IMR-90 (cell line): ENCODE measurements at regions not wholly inside any gene's neighbourhood (a gene's known extent, or its start where the extent isn't known, plus 50 kb on each side); places are given as distances from the start of the nearest gene placed in this dataset.

Experiments used
- ATAC-seq: fragments of 200-7000 bp; cut with Tn5 transposase; 2 replicates; pipeline ENCODE4 v1.9.1; 2020; ENCODE audit warnings: low read depth, mild to moderate bottlenecking, moderate library complexity
- BruUV-seq: library from RNA; stranded (reverse); fragments of 400-500 nt; replicated peaks from 2 replicates; lab custom pipeline; 2021; lab: Mats Ljungman, UMichigan
- CTCF ChIA-PET: fragments of 300-600 bp; formaldehyde crosslinking; extraction: SDS; loops from one replicate; lab custom pipeline; 2021; ENCODE audit warnings: antibody characterized with exemption; lab: Yijun Ruan, JAX
- POLR2A ChIA-PET: fragments of 300-600 bp; sonication (Branson Sonifier 250); formaldehyde crosslinking; loops from one replicate; lab custom pipeline; 2022; ENCODE audit warnings: antibody characterized with exemption; ENCODE audit not compliant: unreplicated experiment; lab: Charles Lee
- DNase-seq: peaks from one replicate; pipeline ENCODE4 v3.0.0; 2013
- H2AFZ ChIP-seq: replicated peaks from 2 replicates; pipeline ENCODE3; 2013; ENCODE audit warnings: low read length, mild to moderate bottlenecking; ENCODE audit not compliant: poor library complexity
- H2AK5ac ChIP-seq: 2 replicates; pipeline ENCODE4 v1.6.1; 2013; ENCODE audit warnings: low read depth, low read length, inconsistent platforms
- H2AK9ac ChIP-seq: replicated peaks from 2 replicates; pipeline ENCODE3; 2013; ENCODE audit warnings: mild to moderate bottlenecking, low read depth, low read length, moderate library complexity; ENCODE audit not compliant: poor library complexity
- H2BK120ac ChIP-seq: 2 replicates; pipeline ENCODE4 v1.6.1; 2013; ENCODE audit warnings: low read depth, low read length, inconsistent platforms
- H2BK15ac ChIP-seq: 3 replicates; pipeline ENCODE4 v1.6.1; 2013; ENCODE audit warnings: low read depth, low read length, inconsistent platforms
- H2BK20ac ChIP-seq: 2 replicates; pipeline ENCODE4 v1.6.1; 2013; ENCODE audit warnings: low read depth, mild to moderate bottlenecking, inconsistent platforms, low read length, moderate library complexity
- H2BK5ac ChIP-seq: 2 replicates; pipeline ENCODE4 v1.6.1; 2013; ENCODE audit warnings: mild to moderate bottlenecking, low read depth, low read length, inconsistent platforms; ENCODE audit not compliant: poor library complexity, severe bottlenecking
- H3K14ac ChIP-seq: replicated peaks from 2 replicates; pipeline ENCODE4 v1.6.1; 2013; ENCODE audit warnings: low read depth, low read length, inconsistent platforms
- H3K18ac ChIP-seq: 2 replicates; pipeline ENCODE4 v1.6.1; 2013; ENCODE audit warnings: low read depth, low read length, control low read depth
- H3K23ac ChIP-seq: 2 replicates; pipeline ENCODE4 v1.6.1; 2013; ENCODE audit warnings: low read depth, low read length, inconsistent platforms
- H3K27ac ChIP-seq: 2 replicates; pipeline ENCODE4 v1.5.1; 2013; ENCODE audit warnings: mild to moderate bottlenecking, control low read depth, low read length; ENCODE audit not compliant: insufficient read depth
- H3K27me3 ChIP-seq: 2 replicates; pipeline ENCODE4 v1.6.1; 2013; ENCODE audit warnings: low read length; ENCODE audit not compliant: control insufficient read depth, insufficient read depth
- H3K36me3 ChIP-seq: 2 replicates; pipeline ENCODE4 v1.6.1; 2013; ENCODE audit warnings: low read length, mixed read lengths; ENCODE audit not compliant: control insufficient read depth, insufficient read depth
- H3K4ac ChIP-seq: 2 replicates; pipeline ENCODE4 v1.6.1; 2013; ENCODE audit warnings: low read depth, low read length, inconsistent platforms
- H3K4me1 ChIP-seq: 2 replicates; pipeline ENCODE4 v1.6.1; 2013; ENCODE audit warnings: low read length, mixed read lengths; ENCODE audit not compliant: control insufficient read depth, insufficient read depth
- H3K4me2 ChIP-seq: 2 replicates; pipeline ENCODE4 v1.6.1; 2013; ENCODE audit warnings: low read depth, mild to moderate bottlenecking, control low read depth, low read length, moderate library complexity
- H3K4me3 ChIP-seq: 2 replicates; pipeline ENCODE4 v1.5.1; 2013; ENCODE audit warnings: low read depth, mild to moderate bottlenecking, control low read depth, low read length, moderate library complexity; ENCODE audit not compliant: insufficient read depth
- H3K56ac ChIP-seq: 2 replicates; pipeline ENCODE4 v1.6.1; 2013; ENCODE audit warnings: low read length, inconsistent platforms; ENCODE audit not compliant: insufficient read depth; ENCODE audit errors: extremely low read depth
- H3K79me1 ChIP-seq, 2 experiments: 2 replicates each; pipeline ENCODE4 v1.6.1; 2013; ENCODE audit warnings: low read length in 2 of 2, inconsistent platforms in 1 of 2, low read depth in 1 of 2
- H3K9ac ChIP-seq: 2 replicates; pipeline ENCODE4 v1.6.1; 2013; ENCODE audit warnings: low read depth, low read length, control low read depth
- H3K9me1 ChIP-seq: 2 replicates; pipeline ENCODE4 v1.6.1; 2013; ENCODE audit warnings: low read length, inconsistent platforms; ENCODE audit not compliant: insufficient read depth
- H3K9me3 ChIP-seq: 2 replicates; pipeline ENCODE4 v1.6.1; 2013; ENCODE audit warnings: low read length; ENCODE audit not compliant: control insufficient read depth, insufficient read depth
- H4K20me1 ChIP-seq: 2 replicates; pipeline ENCODE4 v1.6.1; 2013; ENCODE audit warnings: low read length, inconsistent platforms; ENCODE audit not compliant: insufficient read depth
- H4K5ac ChIP-seq: 2 replicates; pipeline ENCODE4 v1.6.1; 2013; ENCODE audit warnings: mild to moderate bottlenecking, low read depth, low read length, control low read depth
- H4K8ac ChIP-seq, 2 experiments: 2 replicates each; pipeline ENCODE4 v1.6.1; 2013; ENCODE audit warnings: low read depth in 2 of 2, low read length in 2 of 2, control low read depth in 1 of 2, inconsistent platforms in 1 of 2
- H4K91ac ChIP-seq: 2 replicates; pipeline ENCODE4 v1.6.1; 2013; ENCODE audit warnings: low read depth, low read length, inconsistent platforms; ENCODE audit not compliant: insufficient read depth
- BHLHE40 ChIP-seq: fragments of 150-350 bp; IDR thresholded peaks from 2 replicates; pipeline ENCODE4 v1.6.1; 2016; ENCODE audit warnings: mild to moderate bottlenecking, low read depth, low read length
- CEBPB ChIP-seq: IDR thresholded peaks from 2 replicates; pipeline ENCODE4 v1.6.1; 2012; ENCODE audit warnings: low read depth, low read length, improper control_type of control experiment
- CHD1 ChIP-seq: IDR thresholded peaks from 2 replicates; pipeline ENCODE4 v1.6.1; 2012; ENCODE audit warnings: low read depth, low read length, improper control_type of control experiment
- FOS ChIP-seq: fragments of 150-350 bp; IDR thresholded peaks from 2 replicates; pipeline ENCODE4 v1.6.1; 2016; ENCODE audit warnings: low read depth, low read length
- MAFK ChIP-seq: IDR thresholded peaks from 2 replicates; pipeline ENCODE4 v1.6.1; 2012; ENCODE audit warnings: low read depth, low read length, improper control_type of control experiment
- MXI1 ChIP-seq: IDR thresholded peaks from 2 replicates; pipeline ENCODE4 v1.6.1; 2012; ENCODE audit warnings: low read depth, mild to moderate bottlenecking, low read length, moderate library complexity, borderline replicate concordance
- NFE2L2 ChIP-seq: fragments of 150-350 bp; IDR thresholded peaks from 2 replicates; pipeline ENCODE4 v1.6.1; 2016; ENCODE audit warnings: low read depth, mild to moderate bottlenecking, low read length
- POLR2A ChIP-seq: IDR thresholded peaks from 2 replicates; pipeline ENCODE4 v1.6.1; 2012; ENCODE audit warnings: mild to moderate bottlenecking, low read depth, low read length
- RCOR1 ChIP-seq: IDR thresholded peaks from 2 replicates; pipeline ENCODE4 v1.6.1; 2012; ENCODE audit warnings: mild to moderate bottlenecking, low read length, improper control_type of control experiment; ENCODE audit not compliant: insufficient replicate concordance
- RFX5 ChIP-seq: IDR thresholded peaks from 2 replicates; pipeline ENCODE4 v1.8.0; 2012; ENCODE audit warnings: low read depth, mild to moderate bottlenecking, low read length, moderate library complexity
- SMC3 ChIP-seq: fragments of 150-350 bp; IDR thresholded peaks from 2 replicates; pipeline ENCODE4 v1.6.1; 2016; ENCODE audit warnings: low read depth, mild to moderate bottlenecking, antibody characterized with exemption, low read length, moderate library complexity
- WGBS, 2 experiments: methylation state at CpG; one replicate each; pipeline versions ENCODE4 v1.1.5 to v1.1.7; 2013; ENCODE audit warnings: missing lambda C conversion rate in 2 of 2; ENCODE audit not compliant: insufficient read length in 1 of 2; ENCODE audit errors: extremely low coverage in 2 of 2; 5-methylcytosine and 5-hydroxymethylcytosine counted together
- dilution Hi-C: fragments of 300-500 bp; cut with HindIII; formaldehyde crosslinking; loops from one replicate; pipeline ENCODE4 v1.14.3; 2018; ENCODE audit warnings: low sequenced_read_pairs; ENCODE audit not compliant: unreplicated experiment
- in situ Hi-C: fragments of 300-500 bp; cut with MboI; formaldehyde crosslinking; loops from 3 replicates; pipeline ENCODE4 v1.14.3; 2019; ENCODE audit warnings: low sequenced_read_pairs, inconsistent platforms, mixed read lengths
- intact Hi-C: fragments of 100-400 bp; cut with micrococcal nuclease; formaldehyde crosslinking; loops from 2 replicates; pipeline ENCODE4 v1.10.0; 2022
- TF ChIP-seq, protein P1 (sequence below): fragments of 150-350 bp; IDR thresholded peaks from 2 replicates; pipeline ENCODE4 v1.6.1; 2017; ENCODE audit warnings: mild to moderate bottlenecking, antibody characterized with exemption, low read length, low read depth
- TF ChIP-seq, protein P2 (sequence below): conservative IDR thresholded peaks from 2 replicates; pipeline ENCODE4 v1.5.1; 2012; ENCODE audit warnings: mild to moderate bottlenecking, low read depth, low read length, improper control_type of control experiment

DNA sequence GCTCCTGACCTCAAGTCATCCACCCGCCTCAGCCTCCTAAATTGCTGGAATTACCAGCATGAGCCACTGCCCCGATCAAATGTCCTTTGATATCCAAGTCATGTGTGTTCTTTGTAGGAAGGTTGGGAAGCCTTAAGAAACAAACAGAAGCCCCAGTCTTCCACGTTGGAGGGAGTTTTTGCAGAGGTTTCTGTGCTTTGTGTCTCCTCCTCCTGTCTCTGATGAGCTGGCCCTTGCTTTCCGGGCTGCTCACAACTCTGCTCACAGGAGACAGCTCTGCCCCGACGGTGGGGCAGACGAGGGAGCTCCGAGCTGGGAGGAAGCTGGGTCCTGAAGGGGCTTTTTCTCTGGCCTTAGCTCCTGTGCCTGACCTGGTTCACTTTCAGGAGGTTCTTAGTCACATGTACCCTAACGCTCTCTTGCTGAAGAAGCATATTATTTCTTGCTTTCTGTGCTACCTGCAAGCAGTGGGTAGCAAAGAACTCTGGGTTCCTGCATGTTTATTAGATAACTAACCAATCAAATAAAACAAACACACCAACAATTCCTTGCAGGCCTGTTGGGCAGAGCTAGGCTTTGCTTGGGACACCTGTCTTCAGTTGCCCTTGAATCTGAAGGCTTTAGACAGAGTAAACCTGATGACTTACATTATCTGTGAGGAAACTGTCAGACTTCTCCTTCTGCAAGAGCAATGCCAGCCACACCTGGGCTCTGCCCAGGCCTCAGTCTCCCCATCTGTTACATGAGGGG lies 52.6 kb upstream of the SMAD6 start:
- Histone ChIP-seq H2BK20ac (no peak overlapping the region), H2BK15ac (no peak overlapping the region), H4K5ac (no peak overlapping the region), H3K9ac (no peak overlapping the region), H4K8ac (no peak overlapping the region), H3K4me3 (no peak overlapping the region), H3K9me3 (no peaks in the 10 kb centered on the region), H4K91ac (no peak overlapping the region), H3K4me1 (peaks cover 10% of the 10 kb centered on the region), H3K23ac (no peak overlapping the region), H3K18ac (no peak overlapping the region), H4K20me1 (no peaks in the 10 kb centered on the region), H3K36me3 (no peaks in the 10 kb centered on the region), H3K4ac (no peak overlapping the region), H3K9me1 (no peaks in the 10 kb centered on the region; the same call in 1 of the 2 replicates), H3K79me1 (no peaks in the 10 kb centered on the region; a peak in 1 of 4 replicates), H2AFZ (peak overlapping the region; percentile 48), H3K27ac (no peak overlapping the region), H3K27me3 (peaks cover 7% of the 10 kb centered on the region; the same call in 1 of the 2 replicates), H2AK9ac (no peak overlapping the region), H3K4me2 (no peak overlapping the region), H3K56ac (no peak overlapping the region), H3K14ac (no peak overlapping the region), H2AK5ac (no peak overlapping the region), H2BK5ac (no peak overlapping the region), H2BK120ac (no peak overlapping the region)
- ATAC-seq (no peak), DNase-seq (no peak)
- dilution Hi-C loops, result no loop called here
- in situ Hi-C loops, result no loop called here
- intact Hi-C loops, result no loop called here
- ChIA-PET CTCF (no interaction called here), POLR2A (no interaction called here)
- WGBS, 2 experiments, result 44% methylated on average over 5 of the region's 9 CpGs; no CpG with 5 or more reads in 1 of the 2 experiments
- TF ChIP-seq, protein P1, sequence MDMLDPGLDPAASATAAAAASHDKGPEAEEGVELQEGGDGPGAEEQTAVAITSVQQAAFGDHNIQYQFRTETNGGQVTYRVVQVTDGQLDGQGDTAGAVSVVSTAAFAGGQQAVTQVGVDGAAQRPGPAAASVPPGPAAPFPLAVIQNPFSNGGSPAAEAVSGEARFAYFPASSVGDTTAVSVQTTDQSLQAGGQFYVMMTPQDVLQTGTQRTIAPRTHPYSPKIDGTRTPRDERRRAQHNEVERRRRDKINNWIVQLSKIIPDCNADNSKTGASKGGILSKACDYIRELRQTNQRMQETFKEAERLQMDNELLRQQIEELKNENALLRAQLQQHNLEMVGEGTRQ, result no peak
- TF ChIP-seq CHD1, result no peak
- TF ChIP-seq CEBPB, result no peak
- no peak for TF ChIP-seq FOS
- TF ChIP-seq POLR2A, result no peak
- no peak for TF ChIP-seq RFX5
- no peak for TF ChIP-seq MAFK
- no peak for TF ChIP-seq NFE2L2
- TF ChIP-seq MXI1, result no peak
- TF ChIP-seq BHLHE40, result no peak
- TF ChIP-seq, protein P2, sequence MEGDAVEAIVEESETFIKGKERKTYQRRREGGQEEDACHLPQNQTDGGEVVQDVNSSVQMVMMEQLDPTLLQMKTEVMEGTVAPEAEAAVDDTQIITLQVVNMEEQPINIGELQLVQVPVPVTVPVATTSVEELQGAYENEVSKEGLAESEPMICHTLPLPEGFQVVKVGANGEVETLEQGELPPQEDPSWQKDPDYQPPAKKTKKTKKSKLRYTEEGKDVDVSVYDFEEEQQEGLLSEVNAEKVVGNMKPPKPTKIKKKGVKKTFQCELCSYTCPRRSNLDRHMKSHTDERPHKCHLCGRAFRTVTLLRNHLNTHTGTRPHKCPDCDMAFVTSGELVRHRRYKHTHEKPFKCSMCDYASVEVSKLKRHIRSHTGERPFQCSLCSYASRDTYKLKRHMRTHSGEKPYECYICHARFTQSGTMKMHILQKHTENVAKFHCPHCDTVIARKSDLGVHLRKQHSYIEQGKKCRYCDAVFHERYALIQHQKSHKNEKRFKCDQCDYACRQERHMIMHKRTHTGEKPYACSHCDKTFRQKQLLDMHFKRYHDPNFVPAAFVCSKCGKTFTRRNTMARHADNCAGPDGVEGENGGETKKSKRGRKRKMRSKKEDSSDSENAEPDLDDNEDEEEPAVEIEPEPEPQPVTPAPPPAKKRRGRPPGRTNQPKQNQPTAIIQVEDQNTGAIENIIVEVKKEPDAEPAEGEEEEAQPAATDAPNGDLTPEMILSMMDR, result no peak
- TF ChIP-seq SMC3, result no peak
- no peak for TF ChIP-seq RCOR1
- BruUV-seq, result no TSS peak
